Right lobe of liver (tissue), 6 donors: ENCODE measurements at regions not wholly inside any gene's neighbourhood (a gene's known extent, or its start where the extent isn't known, plus 50 kb on each side); places are given as distances from the start of the nearest gene placed in this dataset.

Experiments
- ATAC-seq, 4 donors: fragments of 200-7000 bp; cut with Tn5 transposase; one replicate each; pipeline ENCODE4 v1.9.1; 2020; ENCODE audit warnings: mild to moderate bottlenecking in 4 of 4, moderate library complexity in 4 of 4
- DNase-seq, 3 donors: peaks; one replicate each; pipeline ENCODE4 v3.0.0-alpha.2; 2020
- H3K27ac ChIP-seq, 3 donors: fragments of 200-600 bp; one replicate each; pipeline ENCODE4 v1.8.0; 2022
- H3K27me3 ChIP-seq, 2 donors: fragments of 200-600 bp; one replicate each; pipeline ENCODE4 v1.8.0; 2022
- H3K36me3 ChIP-seq, 4 donors: fragments of 200-600 bp; sonication (generic) in 1 of 4; one replicate each; pipeline versions ENCODE4 v1.5.1 to v1.8.0; 2017 to 2022; ENCODE audit warnings: control low read depth in 1 of 4
- H3K4me1 ChIP-seq, 4 donors: fragments of 200-600 bp; sonication (generic) in 1 of 4; one replicate each; pipeline versions ENCODE4 v1.5.1 to v1.8.0; 2017 to 2022; ENCODE audit warnings: control low read depth in 1 of 4
- H3K4me3 ChIP-seq, 3 donors: fragments of 200-600 bp; one replicate each; pipeline ENCODE4 v1.8.0; 2022
- H3K9me3 ChIP-seq, 4 donors: fragments of 200-600 bp; sonication (generic) in 1 of 4; one replicate each; pipeline versions ENCODE4 v1.5.1 to v1.8.0; 2017 to 2022; ENCODE audit warnings: control low read depth in 1 of 4
- POLR2A ChIP-seq: fragments of 450-650 bp; IDR thresholded peaks from one replicate; pipeline ENCODE4 v1.6.1; 2017; ENCODE audit warnings: antibody characterized with exemption, mild to moderate bottlenecking
- WGBS: methylation state at CpG from one replicate; pipeline ENCODE4 v1.1.6; 2018; ENCODE audit warnings: low coverage, low lambda C conversion rate; ENCODE audit not compliant: insufficient coverage; ENCODE audit errors: missing lambda C conversion rate; 5-methylcytosine and 5-hydroxymethylcytosine counted together
- intact Hi-C, 2 donors: fragments of 100-400 bp; cut with DNase I; formaldehyde crosslinking; loops; one replicate each; pipeline versions ENCODE4 v1.11.2 to v1.14.1; 2022
- TF ChIP-seq, protein P1 (sequence below), 4 donors: fragments of 200-600 bp in 3 of 4; fragments of 450-650 bp in 1 of 4; IDR thresholded peaks; one replicate each; pipeline versions ENCODE4 v1.5.1 to v1.8.0; 2016 to 2022; ENCODE audit warnings: antibody characterized with exemption in 4 of 4, mild to moderate bottlenecking in 2 of 4
- donor health status: DM: no; HTN: yes; CAD: no.
- donor health status: DM: no; HTN: no; CAD: no.
- donor health status: DM: no; HTN: no; CAD: no.
- donor health status: DM: no; HTN: yes; CAD: no.
- donor health status: DM: no; HTN: yes; CAD: no.

GRCh38 chr5:155514105-155514563 is 500.6 kb downstream of the KIF4B start:
- Histone ChIP-seq H3K27ac (no peak overlapping the region), H3K4me1 (no peaks in the 10 kb centered on the region), H3K9me3 (no peaks in the 10 kb centered on the region), H3K27me3 (no peaks in the 10 kb centered on the region), H3K36me3 (no peaks in the 10 kb centered on the region), H3K4me3 (no peak overlapping the region)
- no peak for DNase-seq
- ATAC-seq, result peak in 3 of 4 donors; percentile 32 to 84 (median 44)
- TF ChIP-seq POLR2A, result no peak
- TF ChIP-seq, protein P1, sequence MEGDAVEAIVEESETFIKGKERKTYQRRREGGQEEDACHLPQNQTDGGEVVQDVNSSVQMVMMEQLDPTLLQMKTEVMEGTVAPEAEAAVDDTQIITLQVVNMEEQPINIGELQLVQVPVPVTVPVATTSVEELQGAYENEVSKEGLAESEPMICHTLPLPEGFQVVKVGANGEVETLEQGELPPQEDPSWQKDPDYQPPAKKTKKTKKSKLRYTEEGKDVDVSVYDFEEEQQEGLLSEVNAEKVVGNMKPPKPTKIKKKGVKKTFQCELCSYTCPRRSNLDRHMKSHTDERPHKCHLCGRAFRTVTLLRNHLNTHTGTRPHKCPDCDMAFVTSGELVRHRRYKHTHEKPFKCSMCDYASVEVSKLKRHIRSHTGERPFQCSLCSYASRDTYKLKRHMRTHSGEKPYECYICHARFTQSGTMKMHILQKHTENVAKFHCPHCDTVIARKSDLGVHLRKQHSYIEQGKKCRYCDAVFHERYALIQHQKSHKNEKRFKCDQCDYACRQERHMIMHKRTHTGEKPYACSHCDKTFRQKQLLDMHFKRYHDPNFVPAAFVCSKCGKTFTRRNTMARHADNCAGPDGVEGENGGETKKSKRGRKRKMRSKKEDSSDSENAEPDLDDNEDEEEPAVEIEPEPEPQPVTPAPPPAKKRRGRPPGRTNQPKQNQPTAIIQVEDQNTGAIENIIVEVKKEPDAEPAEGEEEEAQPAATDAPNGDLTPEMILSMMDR (IDR thresholded peaks at IDR 0.05), result no peak
- intact Hi-C loops, result no loop called here
- 50% methylated on average over 2 of the region's 2 CpGs for WGBS

DNA sequence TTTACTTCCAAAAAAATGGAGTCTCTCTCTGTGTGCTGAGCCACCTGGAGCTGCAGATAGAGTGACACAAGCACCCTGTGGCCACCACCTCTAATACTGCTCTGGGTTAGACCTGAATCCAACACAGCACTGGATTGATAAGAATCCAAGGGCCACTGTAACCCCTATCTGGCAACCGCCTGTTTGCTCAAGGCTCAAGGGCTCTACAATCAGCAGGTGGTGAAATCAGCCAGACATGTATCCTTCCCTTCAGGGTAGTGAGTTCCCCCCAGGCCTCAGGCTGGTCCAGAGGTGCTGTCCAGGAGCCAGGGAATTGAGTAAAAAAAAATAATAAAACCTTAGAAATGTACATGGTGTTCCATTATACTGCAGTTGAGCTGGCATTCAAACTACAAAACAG is 509.0 kb downstream of the KIF4B start:
- Histone ChIP-seq H3K4me1 (no peaks in the 10 kb centered on the region), H3K36me3 (no peaks in the 10 kb centered on the region), H3K9me3 (no peaks in the 10 kb centered on the region), H3K27me3 (no peaks in the 10 kb centered on the region), H3K4me3 (no peak overlapping the region), H3K27ac (no peak overlapping the region)
- no peak for ATAC-seq
- no peak for DNase-seq
- TF ChIP-seq, protein P1 (IDR thresholded peaks at IDR 0.05), result no peak
- TF ChIP-seq POLR2A, result no peak
- WGBS, result 100% methylated on average over 1 of the region's 1 CpG
- intact Hi-C loops, result no loop called here

- intact Hi-C loops, result no loop called here
- H3K27ac ChIP-seq, result no peak overlapping the region
- H3K9me3 ChIP-seq, result no peaks in the 10 kb centered on the region
- H3K36me3 ChIP-seq, result no peaks in the 10 kb centered on the region
- TF ChIP-seq POLR2A, result no peak
- TF ChIP-seq, protein P1 (IDR thresholded peaks at IDR 0.05), result no peak
- 40% methylated on average over 2 of the region's 2 CpGs for WGBS
- no peaks in the 10 kb centered on the region for H3K4me1 ChIP-seq
- DNase-seq (no peak), ATAC-seq (no peak)
- no peaks in the 10 kb centered on the region for H3K27me3 ChIP-seq
- no peak overlapping the region for H3K4me3 ChIP-seq
Observed at GRCh38 chr5:155529362-155529761, 515.8 kb downstream of the KIF4B start.

- intact Hi-C loops, result no loop called here
- DNase-seq (no peak), ATAC-seq (no peak)
- Histone ChIP-seq H3K27me3 (no peaks in the 10 kb centered on the region), H3K4me1 (no peaks in the 10 kb centered on the region), H3K27ac (no peak overlapping the region), H3K4me3 (no peak overlapping the region), H3K9me3 (no peaks in the 10 kb centered on the region), H3K36me3 (no peaks in the 10 kb centered on the region)
- no peak for TF ChIP-seq POLR2A
- TF ChIP-seq, protein P1 (IDR thresholded peaks at IDR 0.05), result no peak
Observed at GRCh38 chr5:155530046-155530445, 516.5 kb downstream of the KIF4B start.

DNA sequence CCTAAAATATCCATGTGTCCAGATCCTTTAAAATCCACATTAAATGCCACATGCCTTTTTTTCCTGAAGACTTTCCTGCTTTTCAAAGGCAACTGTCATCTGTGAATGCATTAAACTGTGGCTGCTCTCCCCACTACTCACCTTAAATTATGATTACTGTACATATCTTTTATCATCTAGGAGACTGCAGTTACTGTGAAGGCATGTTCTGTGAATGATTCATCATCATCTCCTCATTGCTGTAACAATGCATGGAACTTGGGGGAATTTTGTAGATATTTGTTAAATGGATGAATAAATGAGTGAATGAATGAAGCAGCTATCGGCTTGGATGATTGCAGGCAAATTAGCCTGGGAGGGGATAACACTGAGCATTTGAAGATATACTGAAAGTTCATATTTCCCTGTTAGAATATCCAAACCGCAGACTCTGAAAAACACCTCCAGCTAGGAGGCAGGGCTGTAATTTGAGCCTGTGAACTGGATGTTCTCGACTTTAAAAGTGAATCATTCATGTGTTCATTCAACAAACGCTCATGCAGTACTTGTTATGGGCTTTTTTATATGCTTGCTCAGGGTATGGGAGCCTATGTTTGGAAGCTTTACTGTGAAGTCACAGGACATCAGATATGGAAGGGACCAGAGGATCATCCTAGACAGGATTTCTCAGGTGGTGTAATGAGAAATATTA is 519.2 kb downstream of the KIF4B start:
- Histone ChIP-seq H3K27me3 (no peaks in the 10 kb centered on the region), H3K9me3 (no peaks in the 10 kb centered on the region), H3K4me3 (no peak overlapping the region), H3K4me1 (no peaks in the 10 kb centered on the region), H3K27ac (no peak overlapping the region), H3K36me3 (no peaks in the 10 kb centered on the region)
- TF ChIP-seq POLR2A, result no peak
- TF ChIP-seq, protein P1 (IDR thresholded peaks at IDR 0.05), result no peak
- intact Hi-C loops, result no loop called here
- DNase-seq (no peak), ATAC-seq (no peak)
- WGBS, result 39% methylated on average over 3 of the region's 4 CpGs
